ENCODE measurements at regions not wholly inside any gene's neighbourhood (a gene's known extent, or its start where the extent isn't known, plus 50 kb on each side); places are given as distances from the start of the nearest gene placed in this dataset.

- TF ChIP-seq HINFP (CRISPR knock-in tag; IDR thresholded peaks at IDR 0.05; ENCODE audit: low read depth) (0 out of 2 replicates have a peak, but pooled peaks have one; percentile 67), MEF2D (CRISPR knock-in tag; IDR thresholded peaks at IDR 0.05) (peak; percentile 100), ZKSCAN1 (IDR thresholded peaks at IDR 0.05; ENCODE audit: low read length) (peak; percentile 49; the same call in 1 of the 2 replicates), ZNF879 (CRISPR knock-in tag; IDR thresholded peaks at IDR 0.05) (no peak), ZNF607 (CRISPR knock-in tag; IDR thresholded peaks at IDR 0.05; ENCODE audit: borderline replicate concordance) (peak; percentile 97), ZNF44 (CRISPR knock-in tag; IDR thresholded peaks at IDR 0.05) (no peak), MTERF4 (CRISPR knock-in tag; IDR thresholded peaks at IDR 0.05) (peak; percentile 63; the same call in 1 of the 2 replicates), FIP1L1 (IDR thresholded peaks at IDR 0.05; ENCODE audit: borderline replicate concordance, insufficient read depth, low read depth, low read length) (0 out of 2 replicates have a peak, but pooled peaks have one; percentile 44), MTF1 (CRISPR knock-in tag; IDR thresholded peaks at IDR 0.05) (no peak), ONECUT2 (CRISPR knock-in tag; IDR thresholded peaks at IDR 0.05) (no peak), ZNF253 (CRISPR knock-in tag; IDR thresholded peaks at IDR 0.05; ENCODE audit: borderline replicate concordance) (peak; percentile 30; the same call in 1 of the 2 replicates), ZNF251 (CRISPR knock-in tag; IDR thresholded peaks at IDR 0.05) (0 out of 2 replicates have a peak, but pooled peaks have one; percentile 81), GPN1 (CRISPR knock-in tag; IDR thresholded peaks at IDR 0.05; ENCODE audit: borderline replicate concordance) (no peak), SP5 (CRISPR knock-in tag; IDR thresholded peaks at IDR 0.05; ENCODE audit: borderline replicate concordance, low read depth) (peak; percentile 94), IKZF5 (CRISPR knock-in tag; IDR thresholded peaks at IDR 0.05) (peak; percentile 100)
- TF ChIP-seq, protein P1, sequence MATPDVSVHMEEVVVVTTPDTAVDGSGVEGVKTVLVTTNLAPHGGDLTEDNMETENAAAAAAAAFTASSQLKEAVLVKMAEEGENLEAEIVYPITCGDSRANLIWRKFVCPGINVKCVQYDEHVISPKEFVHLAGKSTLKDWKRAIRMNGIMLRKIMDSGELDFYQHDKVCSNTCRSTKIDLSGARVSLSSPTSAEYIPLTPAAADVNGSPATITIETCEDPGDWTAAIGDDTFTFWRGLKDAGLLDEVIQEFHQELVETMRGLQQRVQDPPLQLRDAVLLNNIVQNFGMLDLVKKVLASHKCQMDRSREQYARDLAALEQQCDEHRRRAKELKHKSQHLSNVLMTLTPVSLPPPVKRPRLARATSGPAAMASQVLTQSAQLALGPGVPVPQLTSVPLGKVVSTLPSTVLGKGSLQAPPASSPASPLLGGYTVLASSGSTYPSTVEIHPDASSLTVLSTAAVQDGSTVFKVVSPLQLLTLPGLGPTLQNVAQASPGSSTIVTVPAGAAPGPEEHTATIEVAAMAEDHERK (CRISPR knock-in tag; IDR thresholded peaks at IDR 0.05; ENCODE audit: low read depth) = no peak; the same call in 1 of the 2 replicates
- TF ChIP-seq, protein P2, sequence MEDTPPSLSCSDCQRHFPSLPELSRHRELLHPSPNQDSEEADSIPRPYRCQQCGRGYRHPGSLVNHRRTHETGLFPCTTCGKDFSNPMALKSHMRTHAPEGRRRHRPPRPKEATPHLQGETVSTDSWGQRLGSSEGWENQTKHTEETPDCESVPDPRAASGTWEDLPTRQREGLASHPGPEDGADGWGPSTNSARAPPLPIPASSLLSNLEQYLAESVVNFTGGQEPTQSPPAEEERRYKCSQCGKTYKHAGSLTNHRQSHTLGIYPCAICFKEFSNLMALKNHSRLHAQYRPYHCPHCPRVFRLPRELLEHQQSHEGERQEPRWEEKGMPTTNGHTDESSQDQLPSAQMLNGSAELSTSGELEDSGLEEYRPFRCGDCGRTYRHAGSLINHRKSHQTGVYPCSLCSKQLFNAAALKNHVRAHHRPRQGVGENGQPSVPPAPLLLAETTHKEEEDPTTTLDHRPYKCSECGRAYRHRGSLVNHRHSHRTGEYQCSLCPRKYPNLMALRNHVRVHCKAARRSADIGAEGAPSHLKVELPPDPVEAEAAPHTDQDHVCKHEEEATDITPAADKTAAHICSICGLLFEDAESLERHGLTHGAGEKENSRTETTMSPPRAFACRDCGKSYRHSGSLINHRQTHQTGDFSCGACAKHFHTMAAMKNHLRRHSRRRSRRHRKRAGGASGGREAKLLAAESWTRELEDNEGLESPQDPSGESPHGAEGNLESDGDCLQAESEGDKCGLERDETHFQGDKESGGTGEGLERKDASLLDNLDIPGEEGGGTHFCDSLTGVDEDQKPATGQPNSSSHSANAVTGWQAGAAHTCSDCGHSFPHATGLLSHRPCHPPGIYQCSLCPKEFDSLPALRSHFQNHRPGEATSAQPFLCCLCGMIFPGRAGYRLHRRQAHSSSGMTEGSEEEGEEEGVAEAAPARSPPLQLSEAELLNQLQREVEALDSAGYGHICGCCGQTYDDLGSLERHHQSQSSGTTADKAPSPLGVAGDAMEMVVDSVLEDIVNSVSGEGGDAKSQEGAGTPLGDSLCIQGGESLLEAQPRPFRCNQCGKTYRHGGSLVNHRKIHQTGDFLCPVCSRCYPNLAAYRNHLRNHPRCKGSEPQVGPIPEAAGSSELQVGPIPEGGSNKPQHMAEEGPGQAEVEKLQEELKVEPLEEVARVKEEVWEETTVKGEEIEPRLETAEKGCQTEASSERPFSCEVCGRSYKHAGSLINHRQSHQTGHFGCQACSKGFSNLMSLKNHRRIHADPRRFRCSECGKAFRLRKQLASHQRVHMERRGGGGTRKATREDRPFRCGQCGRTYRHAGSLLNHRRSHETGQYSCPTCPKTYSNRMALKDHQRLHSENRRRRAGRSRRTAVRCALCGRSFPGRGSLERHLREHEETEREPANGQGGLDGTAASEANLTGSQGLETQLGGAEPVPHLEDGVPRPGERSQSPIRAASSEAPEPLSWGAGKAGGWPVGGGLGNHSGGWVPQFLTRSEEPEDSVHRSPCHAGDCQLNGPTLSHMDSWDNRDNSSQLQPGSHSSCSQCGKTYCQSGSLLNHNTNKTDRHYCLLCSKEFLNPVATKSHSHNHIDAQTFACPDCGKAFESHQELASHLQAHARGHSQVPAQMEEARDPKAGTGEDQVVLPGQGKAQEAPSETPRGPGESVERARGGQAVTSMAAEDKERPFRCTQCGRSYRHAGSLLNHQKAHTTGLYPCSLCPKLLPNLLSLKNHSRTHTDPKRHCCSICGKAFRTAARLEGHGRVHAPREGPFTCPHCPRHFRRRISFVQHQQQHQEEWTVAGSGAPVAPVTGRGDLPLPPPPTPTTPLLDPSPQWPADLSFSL (CRISPR knock-in tag; IDR thresholded peaks at IDR 0.05) = peak; percentile 88
Measured at GRCh38 chr6:167683028-167683862, 143.5 kb upstream of the AFDN start (continued).
